ENCODE measurements at regions not wholly inside any gene's neighbourhood (a gene's known extent, or its start where the extent isn't known, plus 50 kb on each side); places are given as distances from the start of the nearest gene placed in this dataset.

- no peak for DNase-seq
Observed at GRCh38 chr18:45384962-45385315, 230.3 kb upstream of the SLC14A2 start.

GRCh38 chr18:45386041-45386655, 229.1 kb upstream of the SLC14A2 start:
- no peak for DNase-seq

- DNase-seq: no peak
Observed at GRCh38 chr18:45387229-45387628, 228.0 kb upstream of the SLC14A2 start.

GRCh38 chr18:45398448-45398847, 216.8 kb upstream of the SLC14A2 start:
- no peak for DNase-seq

- DNase-seq: no peak
Observed at GRCh38 chr18:45399146-45399545, 216.1 kb upstream of the SLC14A2 start.

GRCh38 chr18:45399643-45400042, 215.6 kb upstream of the SLC14A2 start:
- DNase-seq: no peak

- no peak for DNase-seq
Observed at GRCh38 chr18:45402485-45403056, 212.7 kb upstream of the SLC14A2 start.

GRCh38 chr18:45403341-45404049, 211.8 kb upstream of the SLC14A2 start:
- DNase-seq: no peak

GRCh38 chr18:45408218-45408617, 207.1 kb upstream of the SLC14A2 start:
- no peak for DNase-seq

GRCh38 chr18:45409971-45410370, 205.3 kb upstream of the SLC14A2 start:
- no peak for DNase-seq

- no peak for DNase-seq
Observed at GRCh38 chr18:45412577-45412976, 202.7 kb upstream of the SLC14A2 start.

GRCh38 chr18:45413180-45413836, 202.0 kb upstream of the SLC14A2 start:
- DNase-seq: no peak

- no peak for DNase-seq
Observed at GRCh38 chr18:45415614-45416013, 199.7 kb upstream of the SLC14A2 start.

- DNase-seq: no peak
Observed at GRCh38 chr18:45416168-45416567, 199.1 kb upstream of the SLC14A2 start.

- no peak for DNase-seq
Observed at GRCh38 chr18:45417392-45417791, 197.9 kb upstream of the SLC14A2 start.

GRCh38 chr18:45423659-45424058, 191.6 kb upstream of the SLC14A2 start:
- no peak for DNase-seq

GRCh38 chr18:45430041-45430440, 185.2 kb upstream of the SLC14A2 start:
- DNase-seq: no peak

GRCh38 chr18:45435810-45436209, 179.5 kb upstream of the SLC14A2 start:
- no peak for DNase-seq

GRCh38 chr18:45437366-45437765, 177.9 kb upstream of the SLC14A2 start:
- no peak for DNase-seq

GRCh38 chr18:45439851-45440645, 175.2 kb upstream of the SLC14A2 start:
- DNase-seq: no peak

- DNase-seq: no peak
Observed at GRCh38 chr18:45441110-45441847, 174.0 kb upstream of the SLC14A2 start.

- DNase-seq: no peak
Observed at GRCh38 chr18:45444040-45444439, 171.2 kb upstream of the SLC14A2 start.

Measured in activated T-cell treated with anti-CD3 and anti-CD28 coated beads, Interleukin-2, amount 50 U/mL, for 1 hour (primary cell).